Breast epithelium (tissue), 3 donors: ENCODE measurements at regions not wholly inside any gene's neighbourhood (a gene's known extent, or its start where the extent isn't known, plus 50 kb on each side); places are given as distances from the start of the nearest gene placed in this dataset.
"Not testable (repeated sequence)": the region's sequence is repeated elsewhere in the genome, so short reads cannot be mapped to it uniquely, and the experiment has no call there.

Source experiments
- CTCF ChIP-seq, 3 donors: fragments of 450-650 bp; IDR thresholded peaks; one replicate each; pipeline ENCODE4 v1.5.1; 2016 to 2017; ENCODE audit warnings: antibody characterized with exemption in 3 of 3, mild to moderate bottlenecking in 3 of 3, moderate library complexity in 3 of 3
- POLR2A ChIP-seq: fragments of 450-650 bp; IDR thresholded peaks from one replicate; pipeline ENCODE4 v1.6.1; 2016; ENCODE audit warnings: antibody characterized with exemption, mild to moderate bottlenecking, moderate library complexity

- not testable (repeated sequence) for TF ChIP-seq CTCF (IDR thresholded peaks at IDR 0.05); POLR2A
Measured at GRCh38 chr5:116858020-116858419, 283.4 kb upstream of the SEMA6A start.
